HG03439 (cell line): ENCODE measurements at regions not wholly inside any gene's neighbourhood (a gene's known extent, or its start where the extent isn't known, plus 50 kb on each side); places are given as distances from the start of the nearest gene placed in this dataset.
"Not testable (repeated sequence)": the region's sequence is repeated elsewhere in the genome, so short reads cannot be mapped to it uniquely, and the experiment has no call there.

ENCODE experiments used
- ATAC-seq: cut with Tn5 transposase; IDR thresholded peaks from one replicate; pipeline ENCODE4 v1.9.1; 2021; ENCODE audit warnings: mild to moderate bottlenecking, moderate library complexity; ENCODE audit not compliant: unreplicated experiment

GRCh38 chr7:91559947-91560346 lies 295.7 kb downstream of the FZD1 start:
- no peak for ATAC-seq

- ATAC-seq: no peak
These were observed 299.9 kb downstream of the FZD1 start for GRCh38 chr7:91564101-91564500.

GRCh38 chr7:91564541-91564940 lies 300.3 kb downstream of the FZD1 start:
- no peak for ATAC-seq

- no peak for ATAC-seq
These were observed 301.5 kb downstream of the FZD1 start for GRCh38 chr7:91565499-91566401.

- ATAC-seq: no peak
These were observed 302.1 kb downstream of the FZD1 start for GRCh38 chr7:91566402-91566732.

GRCh38 chr7:91567081-91568012 lies 303.1 kb downstream of the FZD1 start:
- no peak for ATAC-seq

GRCh38 chr7:91568138-91568537 lies 303.9 kb downstream of the FZD1 start:
- ATAC-seq: no peak

GRCh38 chr7:91569728-91570457 lies 305.7 kb downstream of the FZD1 start:
- no peak for ATAC-seq

- no peak for ATAC-seq
These were observed 306.3 kb downstream of the FZD1 start for GRCh38 chr7:91570560-91570959.

GRCh38 chr7:91571601-91572000 lies 307.4 kb downstream of the FZD1 start:
- ATAC-seq: no peak

- no peak for ATAC-seq
These were observed 307.1 kb downstream of the MTERF1 start for GRCh38 chr7:91573405-91573804.

GRCh38 chr7:91576459-91576858 lies 304.0 kb downstream of the MTERF1 start:
- not testable (repeated sequence) for ATAC-seq

- ATAC-seq: no peak
These were observed 300.7 kb downstream of the MTERF1 start for GRCh38 chr7:91579837-91580236.

- no peak for ATAC-seq
These were observed 297.6 kb downstream of the MTERF1 start for GRCh38 chr7:91582799-91583477.

- ATAC-seq: no peak
These were observed 284.2 kb downstream of the MTERF1 start for GRCh38 chr7:91596287-91596686.

- ATAC-seq: no peak
These were observed 281.7 kb downstream of the MTERF1 start for GRCh38 chr7:91598791-91599190.

GRCh38 chr7:91600112-91600511 lies 280.4 kb downstream of the MTERF1 start:
- ATAC-seq: no peak

GRCh38 chr7:91603707-91604106 lies 276.8 kb downstream of the MTERF1 start:
- ATAC-seq: no peak

- no peak for ATAC-seq
These were observed 271.9 kb downstream of the MTERF1 start for GRCh38 chr7:91608606-91609005.

- no peak for ATAC-seq
These were observed 271.0 kb downstream of the MTERF1 start for GRCh38 chr7:91609525-91609924.

- ATAC-seq: no peak
These were observed 266.1 kb downstream of the MTERF1 start for GRCh38 chr7:91614431-91614830.
